ENCODE measurements at regions not wholly inside any gene's neighbourhood (a gene's known extent, or its start where the extent isn't known, plus 50 kb on each side); places are given as distances from the start of the nearest gene placed in this dataset.

DNA sequence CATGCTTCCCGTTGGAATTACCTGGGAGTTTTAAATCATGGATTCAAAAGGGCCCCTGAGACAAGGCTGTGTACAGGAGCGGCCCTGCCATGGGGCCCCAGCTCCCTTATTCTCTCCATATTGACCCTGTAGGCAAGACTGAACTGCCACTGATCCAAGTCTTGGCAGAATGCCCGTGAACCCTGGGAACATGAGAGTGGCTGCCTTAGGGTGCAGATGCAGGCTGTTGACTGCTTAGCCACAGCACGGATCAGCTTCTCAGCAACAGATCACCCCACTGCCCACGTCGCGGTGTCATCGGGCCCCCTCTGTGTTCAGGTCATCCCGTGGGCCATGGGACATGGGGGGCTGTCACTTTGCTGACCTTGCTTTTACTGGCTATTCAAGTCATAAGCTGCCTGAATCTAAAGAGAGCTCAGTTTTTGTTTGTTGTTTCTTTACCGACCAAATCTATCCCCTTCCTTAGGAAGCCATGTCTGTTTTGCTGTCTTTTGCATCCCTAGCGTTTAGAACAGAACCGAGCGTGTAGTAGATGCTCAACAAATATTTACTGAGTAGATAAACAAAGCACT, 83.4 kb downstream of the MATN1 start:
- H3K4me3 ChIP-seq (ENCODE audit: low read depth, low read length), result no peak overlapping the region
- TF ChIP-seq, protein P1, sequence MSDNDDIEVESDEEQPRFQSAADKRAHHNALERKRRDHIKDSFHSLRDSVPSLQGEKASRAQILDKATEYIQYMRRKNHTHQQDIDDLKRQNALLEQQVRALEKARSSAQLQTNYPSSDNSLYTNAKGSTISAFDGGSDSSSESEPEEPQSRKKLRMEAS (IDR thresholded peaks at IDR 0.05; ENCODE audit: low read depth, low read length), result no peak
- TF ChIP-seq POLR2A (IDR thresholded peaks at IDR 0.05; ENCODE audit: extremely low read depth, insufficient read length) (no peak), MYC (IDR thresholded peaks at IDR 0.05; ENCODE audit: low read depth, low read length) (no peak)
- TF ChIP-seq, protein P2, sequence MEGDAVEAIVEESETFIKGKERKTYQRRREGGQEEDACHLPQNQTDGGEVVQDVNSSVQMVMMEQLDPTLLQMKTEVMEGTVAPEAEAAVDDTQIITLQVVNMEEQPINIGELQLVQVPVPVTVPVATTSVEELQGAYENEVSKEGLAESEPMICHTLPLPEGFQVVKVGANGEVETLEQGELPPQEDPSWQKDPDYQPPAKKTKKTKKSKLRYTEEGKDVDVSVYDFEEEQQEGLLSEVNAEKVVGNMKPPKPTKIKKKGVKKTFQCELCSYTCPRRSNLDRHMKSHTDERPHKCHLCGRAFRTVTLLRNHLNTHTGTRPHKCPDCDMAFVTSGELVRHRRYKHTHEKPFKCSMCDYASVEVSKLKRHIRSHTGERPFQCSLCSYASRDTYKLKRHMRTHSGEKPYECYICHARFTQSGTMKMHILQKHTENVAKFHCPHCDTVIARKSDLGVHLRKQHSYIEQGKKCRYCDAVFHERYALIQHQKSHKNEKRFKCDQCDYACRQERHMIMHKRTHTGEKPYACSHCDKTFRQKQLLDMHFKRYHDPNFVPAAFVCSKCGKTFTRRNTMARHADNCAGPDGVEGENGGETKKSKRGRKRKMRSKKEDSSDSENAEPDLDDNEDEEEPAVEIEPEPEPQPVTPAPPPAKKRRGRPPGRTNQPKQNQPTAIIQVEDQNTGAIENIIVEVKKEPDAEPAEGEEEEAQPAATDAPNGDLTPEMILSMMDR (IDR thresholded peaks at IDR 0.05; ENCODE audit: low read depth, low read length), result no peak
- DNase-seq (ENCODE audit: low read depth), result no peak

DNA sequence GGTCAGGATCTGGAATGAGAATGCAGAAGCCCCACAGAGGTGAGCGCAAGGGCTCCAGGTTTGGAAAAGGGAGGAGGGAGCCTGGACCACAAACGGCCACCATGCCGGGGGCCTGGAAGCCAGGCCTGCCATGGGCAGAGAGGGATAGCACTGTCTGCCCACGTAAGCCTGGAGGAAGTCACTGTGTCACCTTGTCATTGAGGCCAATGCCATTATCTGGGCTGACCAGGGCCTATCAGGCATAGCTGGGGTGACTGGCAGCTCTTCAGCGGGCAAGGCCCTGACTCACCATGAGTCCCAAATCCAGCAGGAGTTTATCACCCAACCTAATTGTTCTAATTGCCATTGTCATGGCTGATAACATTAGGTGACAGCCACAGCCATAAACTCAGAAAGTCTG, 84.6 kb downstream of the MATN1 start:
- TF ChIP-seq, protein P2 (IDR thresholded peaks at IDR 0.05; ENCODE audit: low read depth, low read length), result no peak
- TF ChIP-seq MYC (IDR thresholded peaks at IDR 0.05; ENCODE audit: low read depth, low read length) (no peak), POLR2A (IDR thresholded peaks at IDR 0.05; ENCODE audit: extremely low read depth, insufficient read length) (no peak)
- TF ChIP-seq, protein P1 (IDR thresholded peaks at IDR 0.05; ENCODE audit: low read depth, low read length), result no peak
- no peak for DNase-seq (ENCODE audit: low read depth)
- H3K4me3 ChIP-seq (ENCODE audit: low read depth, low read length), result no peak overlapping the region

DNA sequence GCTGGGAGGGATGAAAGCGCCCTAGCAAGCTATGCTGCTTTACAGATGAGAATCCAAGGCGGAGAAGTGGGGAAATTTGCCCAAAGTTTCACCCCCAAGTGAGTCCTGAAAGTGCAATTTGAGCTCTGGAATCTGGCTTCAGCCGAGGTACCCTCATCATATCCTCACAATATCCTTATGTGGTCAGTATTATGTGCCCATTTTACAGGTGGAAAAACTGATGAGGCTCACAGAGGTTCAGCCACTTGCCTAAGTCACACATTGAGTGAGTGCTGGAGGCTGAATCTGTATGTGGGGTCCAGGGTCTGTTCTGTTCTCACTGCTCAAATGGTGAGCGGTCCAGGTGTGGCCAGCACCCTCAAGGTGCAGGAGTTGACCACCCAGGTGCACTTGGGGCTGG, 85.3 kb downstream of the MATN1 start:
- TF ChIP-seq MYC (IDR thresholded peaks at IDR 0.05; ENCODE audit: low read depth, low read length) (no peak), POLR2A (IDR thresholded peaks at IDR 0.05; ENCODE audit: extremely low read depth, insufficient read length) (no peak)
- TF ChIP-seq, protein P1 (IDR thresholded peaks at IDR 0.05; ENCODE audit: low read depth, low read length), result no peak
- TF ChIP-seq, protein P2 (IDR thresholded peaks at IDR 0.05; ENCODE audit: low read depth, low read length), result no peak
- DNase-seq (ENCODE audit: low read depth), result no peak
- no peak overlapping the region for H3K4me3 ChIP-seq (ENCODE audit: low read depth, low read length)

DNA sequence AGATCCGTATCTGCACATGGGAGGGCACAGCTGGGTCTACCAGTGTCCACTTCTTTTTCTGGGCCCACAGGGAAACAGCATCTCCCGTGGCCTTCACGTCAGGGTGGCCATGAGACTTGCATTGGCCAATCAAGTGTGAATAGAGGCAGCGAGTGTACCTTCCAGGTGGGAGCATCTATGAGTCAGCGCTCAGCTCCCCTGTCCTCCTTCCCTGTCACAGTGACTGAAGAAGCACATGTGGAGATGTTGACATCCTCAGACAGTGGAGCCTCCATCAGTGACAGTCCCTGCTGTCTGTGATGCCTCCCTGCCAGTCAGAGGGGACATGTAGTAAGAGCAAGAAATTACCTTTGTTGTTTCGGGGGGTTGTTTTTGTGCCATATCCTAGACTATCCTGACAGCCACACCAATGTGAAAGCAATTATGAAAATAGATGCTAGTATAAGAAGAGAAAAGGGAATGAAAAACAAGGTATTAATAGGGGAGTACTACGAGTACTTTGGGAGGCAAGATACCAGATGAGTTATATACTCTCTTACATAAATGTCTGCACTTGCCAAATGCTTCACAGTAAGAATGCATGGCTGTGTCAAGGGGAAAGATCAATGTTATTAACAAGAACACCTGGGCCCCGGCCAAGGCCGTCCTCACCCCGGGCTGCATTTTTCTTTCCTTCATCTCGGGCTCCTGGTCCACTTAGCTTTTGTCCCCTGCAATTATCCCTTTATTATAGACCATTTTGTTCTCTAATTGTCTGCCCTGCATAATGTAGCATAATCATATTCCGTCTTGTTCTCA, 86.0 kb downstream of the MATN1 start:
- TF ChIP-seq MYC (IDR thresholded peaks at IDR 0.05; ENCODE audit: low read depth, low read length) (no peak), POLR2A (IDR thresholded peaks at IDR 0.05; ENCODE audit: extremely low read depth, insufficient read length) (no peak)
- TF ChIP-seq, protein P1 (IDR thresholded peaks at IDR 0.05; ENCODE audit: low read depth, low read length), result no peak
- TF ChIP-seq, protein P2 (IDR thresholded peaks at IDR 0.05; ENCODE audit: low read depth, low read length), result no peak
- no peak overlapping the region for H3K4me3 ChIP-seq (ENCODE audit: low read depth, low read length)
- DNase-seq (ENCODE audit: low read depth), result no peak

DNA sequence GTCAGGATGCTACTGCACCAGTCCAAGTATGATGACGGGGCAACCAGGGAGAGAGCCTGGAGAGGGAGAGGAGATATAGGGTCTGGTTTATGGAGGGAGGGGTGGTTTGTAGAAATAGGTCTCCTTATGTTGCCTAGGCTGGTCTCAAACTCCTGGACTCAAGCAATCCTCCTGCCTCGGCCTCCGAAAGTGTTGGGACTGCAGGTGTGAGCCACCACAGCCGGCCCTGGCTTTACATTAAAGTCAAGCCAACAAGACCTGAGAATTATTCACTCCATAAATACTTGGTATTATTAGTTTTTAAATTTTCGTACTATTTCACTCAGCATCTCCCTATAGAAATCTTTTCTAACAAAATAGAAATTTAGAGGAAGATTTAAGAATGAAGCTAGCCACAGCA, 86.8 kb downstream of the MATN1 start:
- H3K4me3 ChIP-seq (ENCODE audit: low read depth, low read length), result no peak overlapping the region
- no peak for DNase-seq (ENCODE audit: low read depth)
- TF ChIP-seq, protein P1 (IDR thresholded peaks at IDR 0.05; ENCODE audit: low read depth, low read length), result no peak
- TF ChIP-seq MYC (IDR thresholded peaks at IDR 0.05; ENCODE audit: low read depth, low read length) (no peak), POLR2A (IDR thresholded peaks at IDR 0.05; ENCODE audit: extremely low read depth, insufficient read length) (no peak)
- TF ChIP-seq, protein P2 (IDR thresholded peaks at IDR 0.05; ENCODE audit: low read depth, low read length), result no peak

All from NB4 (cell line).